Gastrocnemius medialis (tissue), 4 donors: ENCODE measurements at regions not wholly inside any gene's neighbourhood (a gene's known extent, or its start where the extent isn't known, plus 50 kb on each side); places are given as distances from the start of the nearest gene placed in this dataset.
"Not testable (repeated sequence)": the region's sequence is repeated elsewhere in the genome, so short reads cannot be mapped to it uniquely, and the experiment has no call there.

Experiments
- POLR2A ChIP-seq, 2 donors: fragments of 450-650 bp; IDR thresholded peaks; one replicate each; pipeline ENCODE4 v1.6.1; 2017; ENCODE audit warnings: antibody characterized with exemption in 2 of 2, mild to moderate bottlenecking in 2 of 2, moderate library complexity in 2 of 2
- TF ChIP-seq, protein P1 (sequence below), 5 experiments: fragments of 450-650 bp in 3 of 5; fragments of 200-600 bp in 2 of 5; sonication (generic) in 2 of 5; IDR thresholded peaks in 4 of 5; conservative IDR thresholded peaks in 1 of 5; 1 replicate in 4 of 5; 2 replicates in 1 of 5; pipeline ENCODE4 v1.5.1; 2016 to 2019; ENCODE audit warnings: antibody characterized with exemption in 5 of 5, mild to moderate bottlenecking in 3 of 5, moderate library complexity in 3 of 5

DNA sequence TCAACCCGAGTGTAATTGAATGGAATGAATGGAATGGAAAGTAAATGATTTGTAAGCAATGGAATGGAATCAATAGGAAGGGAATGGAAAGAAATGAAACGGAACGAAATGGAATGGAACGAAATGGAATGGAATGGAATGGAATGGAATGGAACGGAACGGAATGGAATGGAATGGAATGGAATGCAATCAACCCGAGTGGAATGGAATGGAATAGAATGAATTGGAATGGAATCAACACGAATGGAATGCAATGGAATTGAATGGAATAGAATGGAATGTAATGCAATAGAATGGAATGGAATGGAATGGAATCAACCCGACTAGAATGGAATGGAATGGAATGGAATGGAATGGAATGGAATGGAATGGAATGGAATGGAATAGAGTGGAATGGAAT, 1148.7 kb downstream of the RPIA start:
- TF ChIP-seq, protein P1, sequence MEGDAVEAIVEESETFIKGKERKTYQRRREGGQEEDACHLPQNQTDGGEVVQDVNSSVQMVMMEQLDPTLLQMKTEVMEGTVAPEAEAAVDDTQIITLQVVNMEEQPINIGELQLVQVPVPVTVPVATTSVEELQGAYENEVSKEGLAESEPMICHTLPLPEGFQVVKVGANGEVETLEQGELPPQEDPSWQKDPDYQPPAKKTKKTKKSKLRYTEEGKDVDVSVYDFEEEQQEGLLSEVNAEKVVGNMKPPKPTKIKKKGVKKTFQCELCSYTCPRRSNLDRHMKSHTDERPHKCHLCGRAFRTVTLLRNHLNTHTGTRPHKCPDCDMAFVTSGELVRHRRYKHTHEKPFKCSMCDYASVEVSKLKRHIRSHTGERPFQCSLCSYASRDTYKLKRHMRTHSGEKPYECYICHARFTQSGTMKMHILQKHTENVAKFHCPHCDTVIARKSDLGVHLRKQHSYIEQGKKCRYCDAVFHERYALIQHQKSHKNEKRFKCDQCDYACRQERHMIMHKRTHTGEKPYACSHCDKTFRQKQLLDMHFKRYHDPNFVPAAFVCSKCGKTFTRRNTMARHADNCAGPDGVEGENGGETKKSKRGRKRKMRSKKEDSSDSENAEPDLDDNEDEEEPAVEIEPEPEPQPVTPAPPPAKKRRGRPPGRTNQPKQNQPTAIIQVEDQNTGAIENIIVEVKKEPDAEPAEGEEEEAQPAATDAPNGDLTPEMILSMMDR (IDR thresholded peaks at IDR 0.05 in 4 of 5, conservative IDR thresholded peaks at IDR 0.05 in 1 of 5), result not testable (repeated sequence)
- TF ChIP-seq POLR2A (IDR thresholded peaks at IDR 0.05), result not testable (repeated sequence)
